Upper lobe of right lung (tissue), 1 donor: ENCODE measurements at regions not wholly inside any gene's neighbourhood (a gene's known extent, or its start where the extent isn't known, plus 50 kb on each side); places are given as distances from the start of the nearest gene placed in this dataset.
"Not testable (repeated sequence)": the region's sequence is repeated elsewhere in the genome, so short reads cannot be mapped to it uniquely, and the experiment has no call there.

Experiments
- ATAC-seq: fragments of 200-7000 bp; cut with Tn5 transposase; one replicate; pipeline ENCODE4 v1.9.1; 2020; ENCODE audit warnings: mild to moderate bottlenecking, moderate library complexity
- DNase-seq: peaks from one replicate; pipeline ENCODE4 v3.0.0-alpha.2; 2020
- H3K27ac ChIP-seq: fragments of 200-600 bp; one replicate; pipeline ENCODE4 v1.8.0; 2022
- H3K27me3 ChIP-seq: fragments of 200-600 bp; one replicate; pipeline ENCODE4 v1.8.0; 2022; ENCODE audit warnings: mild to moderate bottlenecking
- H3K36me3 ChIP-seq: fragments of 200-600 bp; one replicate; pipeline ENCODE4 v1.8.0; 2022
- H3K4me1 ChIP-seq: fragments of 200-600 bp; one replicate; pipeline ENCODE4 v1.8.0; 2022
- H3K4me3 ChIP-seq: fragments of 200-600 bp; one replicate; pipeline ENCODE4 v1.8.0; 2022; ENCODE audit warnings: mild to moderate bottlenecking
- H3K9me3 ChIP-seq: fragments of 200-600 bp; one replicate; pipeline ENCODE4 v1.8.0; 2022
- intact Hi-C: fragments of 100-400 bp; cut with DNase I; formaldehyde crosslinking; loops from one replicate; pipeline ENCODE4 v1.11.0; 2022
- TF ChIP-seq, protein P1 (sequence below): fragments of 200-600 bp; IDR thresholded peaks from one replicate; pipeline ENCODE4 v1.8.0; 2022; ENCODE audit warnings: antibody characterized with exemption
- donor health status: DM: no; HTN: yes; CAD: no; lungs with severe emphysema.

- DNase-seq (no peak), ATAC-seq (no peak)
- Histone ChIP-seq H3K9me3 (no peaks in the 10 kb centered on the region), H3K27ac (no peak overlapping the region), H3K4me3 (no peak overlapping the region), H3K4me1 (no peaks in the 10 kb centered on the region), H3K27me3 (no peaks in the 10 kb centered on the region), H3K36me3 (no peaks in the 10 kb centered on the region)
- TF ChIP-seq, protein P1, sequence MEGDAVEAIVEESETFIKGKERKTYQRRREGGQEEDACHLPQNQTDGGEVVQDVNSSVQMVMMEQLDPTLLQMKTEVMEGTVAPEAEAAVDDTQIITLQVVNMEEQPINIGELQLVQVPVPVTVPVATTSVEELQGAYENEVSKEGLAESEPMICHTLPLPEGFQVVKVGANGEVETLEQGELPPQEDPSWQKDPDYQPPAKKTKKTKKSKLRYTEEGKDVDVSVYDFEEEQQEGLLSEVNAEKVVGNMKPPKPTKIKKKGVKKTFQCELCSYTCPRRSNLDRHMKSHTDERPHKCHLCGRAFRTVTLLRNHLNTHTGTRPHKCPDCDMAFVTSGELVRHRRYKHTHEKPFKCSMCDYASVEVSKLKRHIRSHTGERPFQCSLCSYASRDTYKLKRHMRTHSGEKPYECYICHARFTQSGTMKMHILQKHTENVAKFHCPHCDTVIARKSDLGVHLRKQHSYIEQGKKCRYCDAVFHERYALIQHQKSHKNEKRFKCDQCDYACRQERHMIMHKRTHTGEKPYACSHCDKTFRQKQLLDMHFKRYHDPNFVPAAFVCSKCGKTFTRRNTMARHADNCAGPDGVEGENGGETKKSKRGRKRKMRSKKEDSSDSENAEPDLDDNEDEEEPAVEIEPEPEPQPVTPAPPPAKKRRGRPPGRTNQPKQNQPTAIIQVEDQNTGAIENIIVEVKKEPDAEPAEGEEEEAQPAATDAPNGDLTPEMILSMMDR, result no peak
- intact Hi-C loops, result no loop called here
These were observed 161.5 kb upstream of the KBTBD8 start for GRCh38 chr3:66836363-66837152.

- no peak overlapping the region for H3K4me3 ChIP-seq
- no peaks in the 10 kb centered on the region for H3K27me3 ChIP-seq
- intact Hi-C loops, result no loop called here
- no peaks in the 10 kb centered on the region for H3K9me3 ChIP-seq
- ATAC-seq (no peak), DNase-seq (no peak)
- no peaks in the 10 kb centered on the region for H3K36me3 ChIP-seq
- no peak overlapping the region for H3K27ac ChIP-seq
- H3K4me1 ChIP-seq, result no peaks in the 10 kb centered on the region
- TF ChIP-seq, protein P1, result no peak
These were observed 159.4 kb upstream of the KBTBD8 start for GRCh38 chr3:66838704-66839103.

GRCh38 chr3:66839508-66839907 lies 158.6 kb upstream of the KBTBD8 start:
- Histone ChIP-seq H3K4me3 (no peak overlapping the region), H3K27me3 (no peaks in the 10 kb centered on the region), H3K36me3 (no peaks in the 10 kb centered on the region), H3K9me3 (no peaks in the 10 kb centered on the region), H3K27ac (no peak overlapping the region), H3K4me1 (no peaks in the 10 kb centered on the region)
- no peak for DNase-seq
- TF ChIP-seq, protein P1, result no peak
- intact Hi-C loops, result no loop called here
- no peak for ATAC-seq

DNA sequence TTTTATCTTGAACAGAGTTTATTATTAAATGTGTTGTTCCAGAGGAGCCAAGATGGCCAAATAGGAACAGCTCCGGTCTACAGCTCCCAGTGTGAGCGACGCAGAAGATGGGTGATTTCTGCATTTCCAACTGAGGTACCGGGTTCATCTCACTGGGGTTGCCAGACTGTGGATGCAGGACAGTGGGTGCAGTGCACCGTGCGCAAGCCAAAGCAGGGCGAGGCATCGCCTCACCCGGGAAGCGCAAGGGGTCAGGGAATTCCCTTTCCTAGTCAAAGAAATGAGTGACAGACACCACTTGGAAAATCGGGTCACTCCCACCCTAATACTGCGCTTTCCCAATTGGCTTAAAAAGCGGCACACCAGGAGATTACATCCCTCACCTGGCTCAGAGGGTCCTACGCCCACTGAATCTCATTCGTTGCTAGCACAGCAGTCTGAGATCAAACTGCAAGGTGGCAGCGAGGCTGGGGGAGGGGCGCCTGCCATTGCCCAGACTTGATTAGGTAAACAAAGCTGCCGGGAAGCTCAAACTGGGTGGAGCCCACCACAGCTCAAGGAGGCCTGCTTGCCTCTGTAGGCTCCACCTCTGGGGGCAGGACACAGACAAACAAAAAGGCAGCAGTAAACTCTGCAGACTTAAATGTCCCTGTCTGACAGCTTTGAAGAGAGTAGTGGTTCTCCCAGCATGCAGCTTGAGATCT lies 155.2 kb upstream of the KBTBD8 start:
- ATAC-seq, intact Hi-C loops, DNase-seq, H3K36me3 ChIP-seq, H3K27me3 ChIP-seq, H3K4me3 ChIP-seq, H3K9me3 ChIP-seq, H3K27ac ChIP-seq, H3K4me1 ChIP-seq: not testable (repeated sequence)

DNA sequence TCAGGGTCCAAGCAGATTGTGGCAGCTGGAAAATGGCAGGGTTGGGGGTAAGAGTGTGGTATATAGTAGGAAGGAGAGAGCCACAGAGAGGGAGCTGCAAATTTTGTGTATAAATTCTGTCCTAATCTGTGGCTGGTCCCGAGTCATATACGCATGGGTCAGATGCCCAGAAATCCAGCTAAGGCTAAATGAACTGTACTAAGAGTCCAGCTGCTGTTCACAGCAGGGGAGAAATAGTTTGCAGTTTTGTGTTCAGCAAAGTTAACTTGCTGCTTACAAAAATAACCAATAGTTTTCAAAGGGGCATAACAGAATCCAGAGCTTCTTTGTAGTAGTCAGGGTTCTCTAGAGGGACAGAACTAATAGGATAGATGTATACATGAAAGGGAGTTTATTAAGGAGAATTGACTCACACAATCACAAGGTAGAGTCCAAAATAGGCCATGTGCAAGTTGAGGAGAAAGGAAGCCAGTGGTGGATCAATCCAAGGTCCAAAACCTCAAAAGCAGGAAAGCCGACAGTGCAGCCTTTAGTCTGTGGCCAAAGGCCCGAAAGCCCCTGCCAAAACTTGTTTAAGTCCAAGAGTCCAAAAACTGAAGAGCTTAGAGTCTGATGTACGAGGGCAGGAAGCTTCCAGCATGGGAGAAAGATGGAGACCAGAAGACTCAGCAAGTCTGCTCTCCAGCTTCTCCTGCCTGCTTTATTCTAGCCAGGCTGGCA lies 146.1 kb upstream of the KBTBD8 start:
- no peaks in the 10 kb centered on the region for H3K9me3 ChIP-seq
- TF ChIP-seq, protein P1, result no peak
- no peaks in the 10 kb centered on the region for H3K36me3 ChIP-seq
- no peak overlapping the region for H3K4me3 ChIP-seq
- no peak for ATAC-seq
- intact Hi-C loops, result no loop called here
- no peak overlapping the region for H3K27ac ChIP-seq
- no peak for DNase-seq
- no peaks in the 10 kb centered on the region for H3K4me1 ChIP-seq
- no peaks in the 10 kb centered on the region for H3K27me3 ChIP-seq

- DNase-seq (no peak), ATAC-seq (no peak)
- TF ChIP-seq, protein P1, result no peak
- Histone ChIP-seq H3K27me3 (no peaks in the 10 kb centered on the region), H3K27ac (no peak overlapping the region), H3K4me3 (no peak overlapping the region), H3K4me1 (no peaks in the 10 kb centered on the region), H3K36me3 (no peaks in the 10 kb centered on the region), H3K9me3 (no peaks in the 10 kb centered on the region)
- intact Hi-C loops, result no loop called here
These were observed 143.4 kb upstream of the KBTBD8 start for GRCh38 chr3:66854601-66855151.
